HepG2 (cell line): ENCODE measurements at regions not wholly inside any gene's neighbourhood (a gene's known extent, or its start where the extent isn't known, plus 50 kb on each side); places are given as distances from the start of the nearest gene placed in this dataset.

ENCODE experiments used
- ARNT ChIP-seq: fragments of 450-650 bp; IDR thresholded peaks from 2 replicates; pipeline ENCODE4 v1.6.1; 2017
- MZF1 ChIP-seq: sonication (generic); formaldehyde crosslinking; IDR thresholded peaks from 2 replicates; pipeline ENCODE4 v1.8.1; 2023; ENCODE audit warnings: mild to moderate bottlenecking, missing genetic modification reagents, borderline replicate concordance
- NFATC3 ChIP-seq: sonication (generic); formaldehyde crosslinking; IDR thresholded peaks from 2 replicates; pipeline ENCODE4 v1.5.1; 2020; ENCODE audit warnings: mild to moderate bottlenecking, missing genetic modification reagents
- SP1 ChIP-seq, 2 experiments: fragments of 450-650 bp in 1 of 2; sonication (generic) in 1 of 2; formaldehyde crosslinking in 1 of 2; IDR thresholded peaks; 2 replicates each; pipeline versions ENCODE4 v1.4.0 to v1.6.1; 2016 to 2020; ENCODE audit warnings: missing genetic modification reagents in 1 of 2
- TARDBP ChIP-seq: sonication (generic); formaldehyde crosslinking; IDR thresholded peaks from 2 replicates; pipeline ENCODE4 v1.8.0; 2022; ENCODE audit warnings: mild to moderate bottlenecking, missing genetic modification reagents
- ZBTB20 ChIP-seq: sonication (generic); formaldehyde crosslinking; IDR thresholded peaks from 2 replicates; pipeline ENCODE4 v1.8.1; 2023; ENCODE audit warnings: missing genetic modification reagents, low read depth, mild to moderate bottlenecking, borderline replicate concordance
- ZNF468 ChIP-seq: sonication (generic); formaldehyde crosslinking; IDR thresholded peaks from 2 replicates; pipeline ENCODE4 v1.8.0; 2022; ENCODE audit warnings: mild to moderate bottlenecking, moderate library complexity, missing genetic modification reagents
- ZNF674 ChIP-seq: sonication (generic); formaldehyde crosslinking; IDR thresholded peaks from 2 replicates; pipeline ENCODE4 v1.5.0; 2020; ENCODE audit warnings: low read depth, mild to moderate bottlenecking, missing genetic modification reagents
- TF ChIP-seq, protein P1 (sequence below): sonication (generic); formaldehyde crosslinking; IDR thresholded peaks from 2 replicates; pipeline ENCODE4 v1.4.0; 2020; ENCODE audit warnings: mild to moderate bottlenecking, missing genetic modification reagents
- TF ChIP-seq, protein P2 (sequence below): IDR thresholded peaks from 2 replicates; pipeline ENCODE4 v1.6.1; 2016
- TF ChIP-seq, protein P3 (sequence below): sonication (generic); formaldehyde crosslinking; IDR thresholded peaks from 2 replicates; pipeline ENCODE4 v1.5.0; 2020; ENCODE audit warnings: mild to moderate bottlenecking, missing genetic modification reagents, moderate library complexity
- TF ChIP-seq, protein P4 (sequence below), 2 experiments: sonication (generic) in 1 of 2; formaldehyde crosslinking in 1 of 2; IDR thresholded peaks; 2 replicates each; pipeline versions ENCODE4 v1.5.1 to v1.6.1; 2011 to 2020; ENCODE audit warnings: borderline replicate concordance in 1 of 2, low read depth in 1 of 2, low read length in 1 of 2, mild to moderate bottlenecking in 1 of 2, missing genetic modification reagents in 1 of 2, moderate library complexity in 1 of 2

DNA sequence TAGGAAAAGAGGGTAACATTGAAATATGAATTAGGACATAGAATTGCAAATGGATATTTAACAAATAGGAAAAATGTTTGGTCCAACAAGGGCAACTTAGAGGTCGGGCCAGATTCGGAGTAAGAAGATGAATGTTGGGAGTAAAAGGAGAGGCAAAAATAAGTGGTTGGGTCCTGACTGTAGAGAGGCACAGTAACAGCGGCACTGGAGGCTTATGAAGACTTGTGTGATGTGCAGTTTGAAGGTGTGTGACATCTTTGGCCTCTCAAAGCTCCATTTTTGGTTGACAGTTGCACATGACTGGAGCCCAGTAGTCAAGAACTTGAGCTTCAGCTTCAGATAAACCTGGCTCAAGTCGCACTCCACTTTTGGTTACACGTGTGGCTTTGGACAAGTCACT is 109.9 kb upstream of the PAXBP1 start:
- TF ChIP-seq TARDBP (no peak), NFATC3 (CRISPR knock-in tag) (no peak), SP1 (IDR thresholded peaks at IDR 0.05) (no peak), SP1 (CRISPR knock-in tag; IDR thresholded peaks at IDR 0.05) (no peak), ARNT (no peak), ZBTB20 (CRISPR knock-in tag) (no peak), MZF1 (CRISPR knock-in tag) (no peak), ZNF674 (CRISPR knock-in tag) (no peak), ZNF468 (CRISPR knock-in tag) (no peak)
- TF ChIP-seq, protein P1, sequence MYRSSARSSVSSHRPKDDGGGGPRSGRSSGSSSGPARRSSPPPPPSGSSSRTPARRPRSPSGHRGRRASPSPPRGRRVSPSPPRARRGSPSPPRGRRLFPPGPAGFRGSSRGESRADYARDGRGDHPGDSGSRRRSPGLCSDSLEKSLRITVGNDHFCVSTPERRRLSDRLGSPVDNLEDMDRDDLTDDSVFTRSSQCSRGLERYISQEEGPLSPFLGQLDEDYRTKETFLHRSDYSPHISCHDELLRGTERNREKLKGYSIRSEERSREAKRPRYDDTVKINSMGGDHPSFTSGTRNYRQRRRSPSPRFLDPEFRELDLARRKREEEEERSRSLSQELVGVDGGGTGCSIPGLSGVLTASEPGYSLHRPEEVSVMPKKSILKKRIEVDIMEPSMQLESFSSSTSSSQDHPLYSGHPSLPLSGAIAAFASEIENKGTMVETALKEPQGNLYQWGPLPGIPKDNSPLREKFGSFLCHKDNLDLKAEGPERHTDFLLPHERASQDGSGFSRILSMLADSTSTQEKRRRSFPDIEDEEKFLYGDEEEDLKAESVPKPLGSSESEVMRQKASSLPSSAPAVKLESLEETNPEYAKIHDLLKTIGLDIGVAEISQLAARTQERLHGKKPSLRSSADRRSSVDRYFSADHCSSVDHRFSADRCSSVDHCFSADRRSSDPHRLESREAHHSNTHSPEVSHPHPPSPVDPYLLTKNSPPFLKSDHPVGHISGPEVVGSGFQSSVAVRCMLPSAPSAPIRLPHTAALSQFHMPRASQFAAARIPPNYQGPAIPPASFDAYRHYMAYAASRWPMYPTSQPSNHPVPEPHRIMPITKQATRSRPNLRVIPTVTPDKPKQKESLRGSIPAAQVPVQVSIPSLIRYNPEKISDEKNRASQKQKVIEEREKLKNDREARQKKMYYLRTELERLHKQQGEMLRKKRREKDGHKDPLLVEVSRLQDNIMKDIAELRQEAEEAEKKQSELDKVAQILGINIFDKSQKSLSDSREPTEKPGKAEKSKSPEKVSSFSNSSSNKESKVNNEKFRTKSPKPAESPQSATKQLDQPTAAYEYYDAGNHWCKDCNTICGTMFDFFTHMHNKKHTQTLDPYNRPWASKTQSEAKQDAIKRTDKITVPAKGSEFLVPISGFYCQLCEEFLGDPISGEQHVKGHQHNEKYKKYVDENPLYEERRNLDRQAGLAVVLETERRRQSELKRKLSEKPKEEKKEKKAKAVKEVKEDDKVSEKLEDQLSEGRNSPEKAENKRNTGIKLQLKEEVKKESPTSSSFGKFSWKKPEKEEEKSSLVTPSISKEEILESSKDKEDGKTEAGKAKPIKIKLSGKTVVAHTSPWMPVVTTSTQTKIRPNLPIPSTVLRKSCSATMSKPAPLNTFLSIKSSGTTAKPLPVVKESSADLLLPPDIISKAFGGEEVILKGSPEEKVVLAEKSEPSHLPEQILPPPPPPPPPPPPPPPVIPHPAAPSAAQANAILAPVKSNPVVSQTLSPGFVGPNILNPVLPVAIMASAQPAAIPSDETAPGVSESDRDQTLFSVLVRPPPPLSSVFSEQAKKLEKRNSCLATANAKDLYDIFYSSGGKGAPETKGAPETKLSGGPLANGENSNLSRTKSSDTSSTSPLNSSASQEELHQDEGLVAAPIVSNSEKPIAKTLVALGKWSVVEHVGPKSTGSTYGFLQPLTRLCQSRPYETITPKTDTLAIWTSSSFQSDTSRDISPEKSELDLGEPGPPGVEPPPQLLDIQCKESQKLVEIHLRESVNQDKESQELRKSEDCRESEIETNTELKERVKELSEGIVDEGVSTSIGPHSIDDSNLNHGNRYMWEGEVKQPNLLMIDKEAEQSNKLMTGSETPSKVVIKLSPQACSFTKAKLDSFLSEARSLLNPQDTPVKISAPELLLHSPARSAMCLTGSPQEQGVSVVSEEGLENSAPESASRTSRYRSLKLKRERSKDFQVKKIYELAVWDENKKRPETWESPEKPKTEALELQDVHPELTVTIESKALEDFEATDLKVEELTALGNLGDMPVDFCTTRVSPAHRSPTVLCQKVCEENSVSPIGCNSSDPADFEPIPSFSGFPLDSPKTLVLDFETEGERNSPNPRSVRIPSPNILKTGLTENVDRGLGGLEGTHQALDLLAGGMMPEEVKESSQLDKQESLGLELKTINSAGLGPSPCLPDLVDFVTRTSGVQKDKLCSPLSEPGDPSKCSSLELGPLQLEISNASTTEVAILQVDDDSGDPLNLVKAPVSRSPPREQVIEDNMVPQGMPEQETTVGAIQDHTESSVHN (CRISPR knock-in tag) = no peak
- TF ChIP-seq, protein P2, sequence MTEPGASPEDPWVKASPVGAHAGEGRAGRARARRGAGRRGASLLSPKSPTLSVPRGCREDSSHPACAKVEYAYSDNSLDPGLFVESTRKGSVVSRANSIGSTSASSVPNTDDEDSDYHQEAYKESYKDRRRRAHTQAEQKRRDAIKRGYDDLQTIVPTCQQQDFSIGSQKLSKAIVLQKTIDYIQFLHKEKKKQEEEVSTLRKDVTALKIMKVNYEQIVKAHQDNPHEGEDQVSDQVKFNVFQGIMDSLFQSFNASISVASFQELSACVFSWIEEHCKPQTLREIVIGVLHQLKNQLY = no peak
- TF ChIP-seq, protein P3, sequence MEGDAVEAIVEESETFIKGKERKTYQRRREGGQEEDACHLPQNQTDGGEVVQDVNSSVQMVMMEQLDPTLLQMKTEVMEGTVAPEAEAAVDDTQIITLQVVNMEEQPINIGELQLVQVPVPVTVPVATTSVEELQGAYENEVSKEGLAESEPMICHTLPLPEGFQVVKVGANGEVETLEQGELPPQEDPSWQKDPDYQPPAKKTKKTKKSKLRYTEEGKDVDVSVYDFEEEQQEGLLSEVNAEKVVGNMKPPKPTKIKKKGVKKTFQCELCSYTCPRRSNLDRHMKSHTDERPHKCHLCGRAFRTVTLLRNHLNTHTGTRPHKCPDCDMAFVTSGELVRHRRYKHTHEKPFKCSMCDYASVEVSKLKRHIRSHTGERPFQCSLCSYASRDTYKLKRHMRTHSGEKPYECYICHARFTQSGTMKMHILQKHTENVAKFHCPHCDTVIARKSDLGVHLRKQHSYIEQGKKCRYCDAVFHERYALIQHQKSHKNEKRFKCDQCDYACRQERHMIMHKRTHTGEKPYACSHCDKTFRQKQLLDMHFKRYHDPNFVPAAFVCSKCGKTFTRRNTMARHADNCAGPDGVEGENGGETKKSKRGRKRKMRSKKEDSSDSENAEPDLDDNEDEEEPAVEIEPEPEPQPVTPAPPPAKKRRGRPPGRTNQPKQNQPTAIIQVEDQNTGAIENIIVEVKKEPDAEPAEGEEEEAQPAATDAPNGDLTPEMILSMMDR (CRISPR knock-in tag) = no peak
- TF ChIP-seq, protein P4, sequence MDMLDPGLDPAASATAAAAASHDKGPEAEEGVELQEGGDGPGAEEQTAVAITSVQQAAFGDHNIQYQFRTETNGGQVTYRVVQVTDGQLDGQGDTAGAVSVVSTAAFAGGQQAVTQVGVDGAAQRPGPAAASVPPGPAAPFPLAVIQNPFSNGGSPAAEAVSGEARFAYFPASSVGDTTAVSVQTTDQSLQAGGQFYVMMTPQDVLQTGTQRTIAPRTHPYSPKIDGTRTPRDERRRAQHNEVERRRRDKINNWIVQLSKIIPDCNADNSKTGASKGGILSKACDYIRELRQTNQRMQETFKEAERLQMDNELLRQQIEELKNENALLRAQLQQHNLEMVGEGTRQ (IDR thresholded peaks at IDR 0.05; ENCODE audit: low read depth, low read length) = no peak
- TF ChIP-seq, protein P4 (CRISPR knock-in tag; IDR thresholded peaks at IDR 0.05; ENCODE audit: borderline replicate concordance) = no peak
